ENCODE measurements at regions not wholly inside any gene's neighbourhood (a gene's known extent, or its start where the extent isn't known, plus 50 kb on each side); places are given as distances from the start of the nearest gene placed in this dataset.

GRCh38 chr3:113156816-113157333, 54.5 kb upstream of the BOC start:
- TF ChIP-seq CTCF (IDR thresholded peaks at IDR 0.05) (no peak), POLR2A (IDR thresholded peaks at IDR 0.05) (no peak)

All from transverse colon (tissue), 3 donors.